ENCODE measurements at regions not wholly inside any gene's neighbourhood (a gene's known extent, or its start where the extent isn't known, plus 50 kb on each side); places are given as distances from the start of the nearest gene placed in this dataset.

DNA sequence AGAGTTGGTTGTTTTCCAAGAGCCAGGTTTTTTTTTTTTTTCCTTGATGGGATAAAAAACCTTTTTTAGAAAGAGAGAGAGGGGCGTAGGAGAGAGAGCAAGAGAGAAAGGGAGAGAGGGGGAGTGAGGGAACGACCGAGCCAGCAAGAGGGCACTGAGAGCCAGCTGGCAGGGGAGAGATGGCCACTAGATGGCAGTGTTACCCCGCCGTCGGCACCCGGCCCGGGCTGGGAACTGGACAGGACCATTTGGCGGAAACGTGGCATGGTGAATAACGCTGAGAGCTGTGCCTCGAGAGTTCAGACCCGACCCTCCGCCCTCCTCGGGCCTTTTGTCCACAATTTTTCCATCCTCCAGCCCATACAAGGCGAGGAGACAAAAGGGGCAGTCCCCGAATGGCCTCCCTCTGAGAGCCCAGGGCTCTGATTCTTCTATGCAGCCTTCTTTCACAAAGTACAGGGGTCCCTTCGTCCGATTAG lies 286.7 kb upstream of the VRK2 start:
- intact Hi-C loops (cut with DNase I) = loop anchor here in 1 of 2 donors (5.0 kb wide), 1 partner anchor 687 kb away; no protein-coding TSS in a partner anchor
- DNase-seq (peak; percentile 82), ATAC-seq (peak; percentile 98 to 99)

DNA sequence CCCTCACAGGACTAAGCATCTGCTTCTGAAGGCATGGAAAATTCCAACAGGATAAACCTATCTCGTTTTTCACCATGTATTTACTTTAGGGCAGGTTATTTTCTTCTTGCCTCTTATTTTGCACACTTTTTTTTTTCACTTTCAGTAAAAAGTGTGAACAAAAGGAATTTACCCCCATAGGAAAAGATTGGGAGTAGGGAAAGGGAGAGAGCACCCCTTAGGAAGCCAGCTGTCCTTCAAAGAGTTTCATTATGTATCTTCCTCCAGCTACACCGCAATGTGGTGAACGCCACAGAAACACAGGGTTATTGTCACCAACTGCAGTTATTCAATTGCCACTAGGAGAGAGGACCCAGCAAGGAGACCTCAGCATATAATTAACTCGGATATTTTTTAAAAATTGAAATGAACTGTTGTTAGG lies 286.2 kb upstream of the VRK2 start:
- DNase-seq (no peak), ATAC-seq (no peak)
- intact Hi-C loops (cut with DNase I) = loop anchor here in 1 of 2 donors (5.0 kb wide), 1 partner anchor 687 kb away; no protein-coding TSS in a partner anchor

DNA sequence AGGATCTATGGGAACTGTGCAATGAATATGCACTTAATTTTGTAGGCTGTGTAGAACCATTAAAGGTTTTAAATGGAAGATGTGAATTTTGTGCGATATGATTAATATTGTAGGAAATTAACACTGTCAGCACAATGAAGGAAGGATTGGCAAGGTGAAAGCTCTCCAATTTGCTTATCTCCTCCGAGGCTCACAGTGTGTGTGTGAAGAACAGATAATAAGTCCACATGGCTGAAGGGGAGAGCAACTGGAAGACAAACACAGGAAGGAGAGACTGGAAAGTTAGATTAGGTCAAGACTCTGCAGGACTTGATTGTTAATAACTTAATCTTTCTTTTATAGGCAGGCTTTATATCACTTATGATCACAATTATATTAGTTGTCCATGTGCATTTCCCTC lies 269.7 kb upstream of the VRK2 start:
- no peak for ATAC-seq
- intact Hi-C loops (cut with DNase I) = no loop called here
- no peak for DNase-seq

DNA sequence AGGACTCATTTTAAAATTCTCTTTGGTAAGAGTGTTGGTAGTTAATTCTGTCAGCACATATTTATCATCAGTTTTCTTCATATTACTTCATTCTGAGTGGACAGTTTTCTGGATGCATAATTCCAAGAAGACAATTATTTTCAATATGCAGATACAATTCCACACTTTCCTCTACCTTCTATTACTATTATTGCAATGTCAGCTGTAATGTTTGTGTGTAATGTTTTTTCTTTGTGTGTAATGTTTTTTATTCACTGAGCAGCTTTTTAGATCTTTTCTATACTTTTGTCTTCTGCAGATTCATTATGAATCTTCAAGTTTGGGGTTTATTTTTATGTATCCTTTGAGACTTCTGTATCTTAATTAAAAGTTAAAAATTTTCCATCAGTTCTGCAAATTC lies 264.0 kb upstream of the VRK2 start:
- DNase-seq (no peak), ATAC-seq (no peak)
- intact Hi-C loops (cut with DNase I) = no loop called here

- DNase-seq (no peak), ATAC-seq (no peak)
- intact Hi-C loops (cut with DNase I) = no loop called here
Observed at GRCh38 chr2:57793310-57793709, 253.3 kb upstream of the VRK2 start.

GRCh38 chr2:57796527-57796926 lies 250.1 kb upstream of the VRK2 start:
- intact Hi-C loops (cut with DNase I) = no loop called here
- no peak for ATAC-seq
- no peak for DNase-seq

GRCh38 chr2:57798346-57798745 lies 248.3 kb upstream of the VRK2 start:
- ATAC-seq (no peak), DNase-seq (no peak)
- intact Hi-C loops (cut with DNase I) = no loop called here

GRCh38 chr2:57802243-57802642 lies 244.4 kb upstream of the VRK2 start:
- no peak for ATAC-seq
- intact Hi-C loops (cut with DNase I) = no loop called here
- DNase-seq = no peak

- ATAC-seq (no peak), DNase-seq (no peak)
- intact Hi-C loops (cut with DNase I) = no loop called here
Observed at GRCh38 chr2:57804971-57805370, 241.6 kb upstream of the VRK2 start.

DNA sequence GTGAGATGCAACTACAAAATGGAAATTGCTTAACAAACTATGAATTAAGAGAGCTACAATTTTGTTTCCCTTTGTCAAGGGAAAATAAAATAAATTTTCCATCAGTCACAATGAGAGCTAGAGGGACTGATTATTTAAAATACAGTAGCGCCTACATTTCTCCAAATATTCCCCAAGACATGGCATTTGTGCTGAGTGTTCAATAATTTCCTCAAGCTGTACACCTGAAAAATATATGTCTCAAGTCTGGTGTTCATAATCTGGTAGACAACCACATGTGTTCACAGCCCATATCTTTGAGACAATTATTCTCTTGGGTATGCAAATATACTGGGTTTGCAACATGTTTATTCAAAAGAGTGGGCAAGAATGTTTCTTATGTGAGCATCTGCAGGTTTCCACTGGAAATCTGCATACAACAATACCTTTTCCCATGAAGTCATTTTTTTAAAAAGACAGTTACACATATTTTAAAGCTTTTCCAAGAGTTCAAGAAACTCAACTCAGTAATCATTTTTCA lies 240.1 kb upstream of the VRK2 start:
- ATAC-seq = no peak
- intact Hi-C loops (cut with DNase I) = no loop called here
- no peak for DNase-seq

GRCh38 chr2:57809230-57809629 lies 237.4 kb upstream of the VRK2 start:
- intact Hi-C loops (cut with DNase I) = no loop called here
- DNase-seq = no peak
- ATAC-seq = no peak

- intact Hi-C loops (cut with DNase I) = no loop called here
- no peak for DNase-seq
- ATAC-seq = no peak
Observed at GRCh38 chr2:57821088-57821487, 225.5 kb upstream of the VRK2 start.

DNA sequence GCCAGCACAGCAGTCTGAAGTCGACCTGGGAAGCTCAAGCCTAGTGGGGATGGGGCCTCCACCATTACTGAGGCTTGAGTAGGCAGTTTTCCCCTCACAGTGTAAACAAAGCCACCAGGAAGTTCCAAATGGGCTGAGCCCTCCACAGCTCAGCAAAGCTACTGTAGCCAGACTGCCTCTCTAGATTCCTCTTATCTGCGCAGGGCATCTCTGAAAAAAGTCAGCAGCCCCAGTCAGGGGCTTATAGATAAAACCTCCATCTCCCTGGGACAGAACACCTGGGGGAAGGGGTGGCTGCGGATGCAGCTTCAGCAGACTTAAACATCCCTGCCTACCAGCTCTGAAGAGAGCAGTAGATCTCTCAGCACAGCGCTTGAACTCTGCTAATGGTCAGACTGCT lies 218.4 kb upstream of the VRK2 start:
- intact Hi-C loops (cut with DNase I) = no loop called here
- no peak for DNase-seq
- ATAC-seq = no peak

- DNase-seq = no peak
Observed at GRCh38 chr2:57834666-57835065, 211.9 kb upstream of the VRK2 start.

GRCh38 chr2:57842531-57842930 lies 204.1 kb upstream of the VRK2 start:
- no peak for ATAC-seq
- intact Hi-C loops (cut with DNase I) = no loop called here
- DNase-seq = no peak

More at GRCh38 chr2:57834666-57835065, 211.9 kb upstream of the VRK2 start:
- no peak for ATAC-seq
- intact Hi-C loops (cut with DNase I) = no loop called here

- DNase-seq (no peak), ATAC-seq (no peak)
- intact Hi-C loops (cut with DNase I) = no loop called here
Observed at GRCh38 chr2:57843158-57843557, 203.4 kb upstream of the VRK2 start.

DNA sequence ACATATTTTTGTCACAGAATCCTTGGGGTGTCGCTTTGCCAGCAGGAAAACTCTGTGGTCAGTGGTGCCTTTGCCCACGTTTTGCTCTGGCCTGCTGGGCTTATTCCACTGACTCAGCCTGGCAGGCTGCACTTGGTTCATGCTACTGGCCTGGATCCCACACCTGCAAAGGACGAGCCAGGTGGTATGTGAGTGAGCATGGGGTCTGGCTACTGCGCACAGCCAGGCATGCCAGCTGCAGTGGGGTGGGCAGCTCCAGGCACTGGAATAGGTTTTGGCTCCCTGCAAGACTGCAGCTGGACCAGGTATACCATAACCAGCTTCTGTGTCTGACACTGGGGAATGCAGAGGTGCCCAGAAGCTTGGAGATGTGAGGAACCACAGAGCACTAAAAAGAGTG lies 197.9 kb upstream of the VRK2 start:
- ATAC-seq (no peak), DNase-seq (no peak)
- intact Hi-C loops (cut with DNase I) = no loop called here

GRCh38 chr2:57849843-57850242 lies 196.8 kb upstream of the VRK2 start:
- no peak for ATAC-seq
- DNase-seq = no peak
- intact Hi-C loops (cut with DNase I) = no loop called here

DNA sequence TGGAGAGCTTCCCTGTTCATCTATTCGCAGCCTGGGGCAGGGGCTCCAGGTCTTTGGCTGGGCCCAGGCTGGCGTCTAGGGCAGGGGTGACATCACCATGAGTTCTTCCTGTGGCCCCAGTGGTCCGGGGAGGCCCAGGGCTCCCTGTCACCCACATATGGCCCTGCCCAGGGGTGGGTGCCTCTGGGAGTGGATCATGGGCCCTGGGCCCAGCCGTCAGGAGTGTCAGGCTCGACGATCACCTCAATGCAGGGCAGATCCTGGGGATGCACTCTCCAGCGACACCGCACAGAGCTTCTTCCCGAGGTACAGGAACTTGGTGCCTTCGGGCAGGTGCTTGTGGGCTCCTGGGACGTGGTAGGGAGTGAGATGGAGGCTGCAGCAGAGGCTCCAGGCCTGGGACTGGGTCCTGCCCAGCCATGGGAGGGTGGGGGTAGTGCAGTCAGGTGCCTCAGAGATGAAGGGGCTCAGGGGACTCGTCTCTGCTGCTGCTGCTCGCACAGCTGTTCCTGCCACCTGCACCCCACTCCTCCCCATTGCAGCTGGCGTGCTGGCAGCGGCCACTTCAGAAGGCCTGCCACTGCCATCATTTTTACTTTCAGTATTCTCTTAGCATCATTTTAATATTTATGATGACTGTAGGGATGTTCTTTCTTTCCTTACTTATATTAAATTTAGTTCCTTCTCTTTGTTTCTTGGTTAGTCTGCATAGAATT lies 196.0 kb upstream of the VRK2 start:
- intact Hi-C loops (cut with DNase I) = no loop called here
- DNase-seq = no peak
- no peak for ATAC-seq

GRCh38 chr2:57855212-57855611 lies 191.4 kb upstream of the VRK2 start:
- intact Hi-C loops (cut with DNase I) = no loop called here
- ATAC-seq (no peak), DNase-seq (no peak)

DNA sequence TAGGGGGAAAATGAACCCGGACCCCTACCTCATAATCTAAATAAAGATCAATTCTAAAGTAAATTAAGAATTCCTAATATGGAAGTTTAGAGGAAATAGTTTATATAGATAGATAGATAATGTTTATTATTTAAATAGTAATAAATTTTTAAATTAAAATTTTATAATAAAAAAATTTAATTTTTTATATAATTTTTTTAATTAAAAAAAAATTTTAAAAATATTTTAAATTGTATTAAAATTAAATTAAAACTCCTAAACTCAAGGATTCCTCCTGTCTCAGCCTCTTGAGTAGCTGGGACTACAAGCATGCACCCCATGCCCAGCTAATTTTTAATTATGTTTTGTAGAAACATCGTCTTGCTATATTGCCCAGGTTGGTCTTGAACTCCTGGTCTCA lies 186.9 kb upstream of the VRK2 start:
- intact Hi-C loops (cut with DNase I) = no loop called here
- ATAC-seq (no peak), DNase-seq (no peak)

All from left cardiac atrium (tissue), 4 donors.